Tibial nerve (tissue), 4 donors: ENCODE measurements at regions not wholly inside any gene's neighbourhood (a gene's known extent, or its start where the extent isn't known, plus 50 kb on each side); places are given as distances from the start of the nearest gene placed in this dataset.

Experiments
- CTCF ChIP-seq, 5 experiments: fragments of 200-600 bp in 3 of 5; fragments of 450-650 bp in 2 of 5; sonication (generic) in 3 of 5; IDR thresholded peaks; one replicate each; pipeline ENCODE4 v1.5.1; 2016 to 2019; ENCODE audit warnings: antibody characterized with exemption in 5 of 5, mild to moderate bottlenecking in 3 of 5, moderate library complexity in 2 of 5
- EP300 ChIP-seq, 2 donors: sonication (generic); formaldehyde crosslinking; IDR thresholded peaks; one replicate each; pipeline ENCODE4 v1.6.1; 2017; ENCODE audit warnings: antibody characterized with exemption in 2 of 2, mild to moderate bottlenecking in 1 of 2
- POLR2A ChIP-seq, 2 donors: fragments of 450-650 bp; IDR thresholded peaks; one replicate each; pipeline ENCODE4 v1.6.1; 2017; ENCODE audit warnings: antibody characterized with exemption in 2 of 2, mild to moderate bottlenecking in 2 of 2, moderate library complexity in 2 of 2

- TF ChIP-seq POLR2A (IDR thresholded peaks at IDR 0.05) (no peak), CTCF (IDR thresholded peaks at IDR 0.05) (no peak), EP300 (IDR thresholded peaks at IDR 0.05) (no peak)
These were observed 56.1 kb upstream of the TRUB1 start for GRCh38 chr10:114881901-114882300.
